ENCODE measurements at regions not wholly inside any gene's neighbourhood (a gene's known extent, or its start where the extent isn't known, plus 50 kb on each side); places are given as distances from the start of the nearest gene placed in this dataset.

GRCh38 chr6:23563323-23563722 is 562.7 kb upstream of the NRSN1 start:
- DNase-seq (ENCODE audit: low read depth): no peak
- H3K4me3 ChIP-seq (ENCODE audit: low read depth, low read length): no peak overlapping the region
- TF ChIP-seq CTCF (IDR thresholded peaks at IDR 0.05; ENCODE audit: insufficient read depth, low read depth, low read length): no peak

- DNase-seq (ENCODE audit: low read depth): no peak
- no peak for TF ChIP-seq CTCF (IDR thresholded peaks at IDR 0.05; ENCODE audit: insufficient read depth, low read depth, low read length)
- no peak overlapping the region for H3K4me3 ChIP-seq (ENCODE audit: low read depth, low read length)
Observed at GRCh38 chr6:23566418-23566817, 559.6 kb upstream of the NRSN1 start.

- DNase-seq (ENCODE audit: low read depth): no peak
- TF ChIP-seq CTCF (IDR thresholded peaks at IDR 0.05; ENCODE audit: insufficient read depth, low read depth, low read length): no peak
- no peak overlapping the region for H3K4me3 ChIP-seq (ENCODE audit: low read depth, low read length)
Observed at GRCh38 chr6:23568292-23568691, 557.7 kb upstream of the NRSN1 start.

- TF ChIP-seq CTCF (IDR thresholded peaks at IDR 0.05; ENCODE audit: insufficient read depth, low read depth, low read length): no peak
- DNase-seq (ENCODE audit: low read depth): no peak
- H3K4me3 ChIP-seq (ENCODE audit: low read depth, low read length): no peak overlapping the region
Observed at GRCh38 chr6:23584134-23584763, 541.8 kb upstream of the NRSN1 start.

- DNase-seq (ENCODE audit: low read depth): no peak
- TF ChIP-seq CTCF (IDR thresholded peaks at IDR 0.05; ENCODE audit: insufficient read depth, low read depth, low read length): no peak
- H3K4me3 ChIP-seq (ENCODE audit: low read depth, low read length): no peak overlapping the region
Observed at GRCh38 chr6:23587582-23587981, 538.4 kb upstream of the NRSN1 start.

GRCh38 chr6:23589811-23590210 is 536.2 kb upstream of the NRSN1 start:
- DNase-seq (ENCODE audit: low read depth): no peak
- TF ChIP-seq CTCF (IDR thresholded peaks at IDR 0.05; ENCODE audit: insufficient read depth, low read depth, low read length): no peak
- H3K4me3 ChIP-seq (ENCODE audit: low read depth, low read length): no peak overlapping the region

GRCh38 chr6:23590498-23591126 is 535.4 kb upstream of the NRSN1 start:
- DNase-seq (ENCODE audit: low read depth): no peak
- no peak for TF ChIP-seq CTCF (IDR thresholded peaks at IDR 0.05; ENCODE audit: insufficient read depth, low read depth, low read length)
- no peak overlapping the region for H3K4me3 ChIP-seq (ENCODE audit: low read depth, low read length)

Measured in fibroblast of villous mesenchyme (primary cell).